ENCODE measurements at regions not wholly inside any gene's neighbourhood (a gene's known extent, or its start where the extent isn't known, plus 50 kb on each side); places are given as distances from the start of the nearest gene placed in this dataset.

- H3K9me3 ChIP-seq, result no peaks in the 10 kb centered on the region
- DNase-seq, result no peak
- H3K4me1 ChIP-seq, result no peaks in the 10 kb centered on the region
- whole genome bisulfite sequencing, 5 donors, result 46 to 64% (median 55%) methylated on average over 3 of the region's 3 CpGs
- no peak overlapping the region for H3K27ac ChIP-seq
- H3K4me3 ChIP-seq, result no peak overlapping the region
- peaks cover 0 to 4% (median 0%) of the 10 kb centered on the region in 3 donors for H3K27me3 ChIP-seq
- no peaks in the 10 kb centered on the region for H3K36me3 ChIP-seq
- no peak for TF ChIP-seq POLR2AphosphoS5 (IDR thresholded peaks at IDR 0.05)
- no peak for TF ChIP-seq EP300 (IDR thresholded peaks at IDR 0.05)
- TF ChIP-seq POLR2A (IDR thresholded peaks at IDR 0.05), result no peak
- TF ChIP-seq CTCF (IDR thresholded peaks at IDR 0.05), result no peak
- intact Hi-C loops (cut with DNase I; ENCODE audit: low total_unique reads), result no loop called here
Observed at GRCh38 chr2:6639929-6640620, 225.6 kb downstream of the CMPK2 start.

GRCh38 chr2:6640621-6641015 is 225.1 kb downstream of the CMPK2 start:
- TF ChIP-seq CTCF (IDR thresholded peaks at IDR 0.05) (no peak), POLR2AphosphoS5 (IDR thresholded peaks at IDR 0.05) (no peak), POLR2A (IDR thresholded peaks at IDR 0.05) (no peak), EP300 (IDR thresholded peaks at IDR 0.05) (no peak)
- no peaks in the 10 kb centered on the region for H3K4me1 ChIP-seq
- 74 to 95% (median 89%) methylated on average over 1 of the region's 1 CpG for WGBS, 5 donors
- no peak overlapping the region for H3K4me3 ChIP-seq
- peaks cover 0 to 4% (median 0%) of the 10 kb centered on the region in 3 donors for H3K27me3 ChIP-seq
- H3K36me3 ChIP-seq, result no peaks in the 10 kb centered on the region
- H3K27ac ChIP-seq, result no peak overlapping the region
- no peak for DNase-seq
- intact Hi-C loops (cut with DNase I; ENCODE audit: low total_unique reads), result no loop called here
- no peaks in the 10 kb centered on the region for H3K9me3 ChIP-seq

DNA sequence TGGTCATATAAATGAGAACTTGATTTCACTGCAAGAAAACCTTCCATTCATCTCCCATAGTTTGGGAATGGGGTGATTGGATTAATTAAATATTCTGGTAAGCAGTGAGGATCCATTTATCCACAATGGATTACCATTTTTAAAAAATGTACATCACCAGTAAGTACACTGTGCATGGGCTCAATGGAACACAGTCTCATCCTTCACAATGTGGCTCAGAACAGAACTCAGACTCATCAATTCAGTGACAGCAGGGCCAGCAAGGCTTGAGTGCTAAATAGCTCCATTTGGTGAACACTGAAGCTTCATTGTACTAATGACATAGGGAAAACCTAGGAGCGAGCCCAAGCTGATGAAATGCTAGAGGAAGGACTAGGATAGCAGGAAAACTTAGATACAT is 223.8 kb downstream of the CMPK2 start:
- H3K9me3 ChIP-seq, result no peaks in the 10 kb centered on the region
- H3K4me3 ChIP-seq, result no peak overlapping the region
- no peaks in the 10 kb centered on the region for H3K4me1 ChIP-seq
- intact Hi-C loops (cut with DNase I; ENCODE audit: low total_unique reads), result no loop called here
- DNase-seq, result no peak
- 52 to 84% (median 78%) methylated on average over 1 of the region's 1 CpG for WGBS, 5 donors
- TF ChIP-seq EP300 (IDR thresholded peaks at IDR 0.05) (no peak), POLR2A (IDR thresholded peaks at IDR 0.05) (no peak), POLR2AphosphoS5 (IDR thresholded peaks at IDR 0.05) (no peak), CTCF (IDR thresholded peaks at IDR 0.05) (no peak)
- H3K36me3 ChIP-seq, result no peaks in the 10 kb centered on the region
- H3K27me3 ChIP-seq, result peaks cover 0 to 4% (median 0%) of the 10 kb centered on the region in 3 donors
- H3K27ac ChIP-seq, result no peak overlapping the region

DNA sequence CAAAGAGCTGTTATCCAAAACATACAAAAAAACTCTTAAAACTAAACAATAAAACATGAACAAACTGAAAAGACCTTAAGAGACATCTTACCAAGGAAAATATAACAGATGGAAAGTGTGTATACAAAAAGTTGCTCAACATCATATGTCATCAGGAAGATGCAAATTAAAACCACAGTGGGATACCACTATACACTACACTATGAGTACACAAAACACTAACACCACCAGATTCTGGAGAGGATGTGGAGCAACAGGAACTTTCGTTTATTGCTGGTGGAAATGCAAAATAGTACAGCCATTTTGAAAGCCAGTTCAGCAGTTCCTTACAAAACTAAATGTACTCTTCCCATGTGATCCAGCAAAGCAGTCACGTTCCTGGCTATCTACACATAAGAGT is 221.4 kb downstream of the CMPK2 start:
- Histone ChIP-seq H3K36me3 (no peaks in the 10 kb centered on the region), H3K27ac (no peak overlapping the region), H3K9me3 (no peaks in the 10 kb centered on the region), H3K4me3 (no peak overlapping the region), H3K27me3 (no peaks in the 10 kb centered on the region), H3K4me1 (no peaks in the 10 kb centered on the region)
- WGBS, 5 donors, result 65 to 77% (median 66%) methylated on average over 2 of the region's 2 CpGs
- DNase-seq, result no peak
- TF ChIP-seq POLR2A (IDR thresholded peaks at IDR 0.05) (no peak), POLR2AphosphoS5 (IDR thresholded peaks at IDR 0.05) (no peak), EP300 (IDR thresholded peaks at IDR 0.05) (no peak), CTCF (IDR thresholded peaks at IDR 0.05) (no peak)
- intact Hi-C loops (cut with DNase I; ENCODE audit: low total_unique reads), result no loop called here
